ENCODE measurements at regions not wholly inside any gene's neighbourhood (a gene's known extent, or its start where the extent isn't known, plus 50 kb on each side); places are given as distances from the start of the nearest gene placed in this dataset.

DNA sequence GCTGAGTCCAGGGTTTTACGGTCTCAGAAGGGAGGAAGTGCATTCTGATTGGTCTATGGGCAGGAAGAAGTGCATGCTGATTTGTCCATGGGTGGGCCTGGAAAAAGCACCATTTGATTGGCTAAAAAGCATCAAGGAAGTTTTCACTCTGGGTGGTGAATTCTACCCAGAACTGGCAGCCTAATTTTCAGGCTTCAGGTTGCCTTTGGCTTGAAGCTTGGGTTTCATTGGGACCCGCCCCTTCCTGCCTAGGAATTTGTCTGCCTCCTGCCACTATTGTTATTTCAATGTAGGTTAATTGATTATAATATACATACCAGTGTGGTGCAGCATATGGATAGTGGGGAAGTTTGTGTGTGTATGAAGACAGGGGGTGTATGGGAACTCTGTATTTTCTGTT, 1355.9 kb downstream of the SI start (continued):
- no peak for TF ChIP-seq MCM7 (IDR thresholded peaks at IDR 0.05)
- TF ChIP-seq, protein P1, sequence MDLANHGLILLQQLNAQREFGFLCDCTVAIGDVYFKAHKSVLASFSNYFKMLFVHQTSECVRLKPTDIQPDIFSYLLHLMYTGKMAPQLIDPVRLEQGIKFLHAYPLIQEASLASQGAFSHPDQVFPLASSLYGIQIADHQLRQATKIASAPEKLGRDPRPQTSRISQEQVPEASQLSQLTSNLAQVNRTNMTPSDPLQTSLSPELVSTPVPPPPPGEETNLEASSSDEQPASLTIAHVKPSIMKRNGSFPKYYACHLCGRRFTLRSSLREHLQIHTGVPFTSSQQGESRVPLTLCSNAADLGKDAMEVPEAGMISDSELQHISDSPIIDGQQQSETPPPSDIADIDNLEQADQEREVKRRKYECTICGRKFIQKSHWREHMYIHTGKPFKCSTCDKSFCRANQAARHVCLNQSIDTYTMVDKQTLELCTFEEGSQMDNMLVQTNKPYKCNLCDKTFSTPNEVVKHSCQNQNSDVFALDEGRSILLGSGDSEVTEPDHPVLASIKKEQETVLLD (IDR thresholded peaks at IDR 0.05): no peak

DNA sequence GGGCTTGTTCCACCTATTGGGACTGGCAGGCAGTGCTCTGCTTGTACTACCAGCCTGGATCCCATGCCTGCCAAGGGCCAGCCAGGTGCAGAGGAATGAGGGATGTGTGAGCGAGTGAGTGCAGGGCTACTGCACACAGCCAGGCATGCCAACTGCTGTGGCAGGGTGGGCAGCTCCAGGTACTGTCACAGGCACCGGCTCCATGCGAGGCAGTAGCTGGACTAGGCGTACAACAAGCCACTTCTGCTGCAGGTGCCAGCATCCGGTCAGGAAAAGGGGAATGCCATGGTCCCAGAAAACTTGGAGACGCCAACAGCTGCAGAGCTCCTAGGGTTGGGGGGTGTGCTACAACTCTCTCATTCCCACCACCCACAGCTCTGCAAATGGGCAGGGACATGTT, 1356.7 kb downstream of the SI start:
- Histone ChIP-seq H4K20me1 (replicated peaks; ENCODE audit: control insufficient read depth, insufficient read depth, low read length) (no peaks in the 10 kb centered on the region), H3K36me3 (ENCODE audit: control insufficient read depth, insufficient read depth, low read length) (no peaks in the 10 kb centered on the region), H3K9me1 (ENCODE audit: control insufficient read depth, insufficient read depth, low read length) (no peaks in the 10 kb centered on the region), H3K9me3 (replicated peaks; ENCODE audit: control insufficient read depth, insufficient read depth, low read depth, low read length) (no peaks in the 10 kb centered on the region; the same call in 1 of the 2 replicates), H3K79me2 (ENCODE audit: control insufficient read depth, insufficient read depth, low read length) (no peaks in the 10 kb centered on the region), H3K27me3 (ENCODE audit: control insufficient read depth in 2 of 2, insufficient read depth in 2 of 2, low read length in 2 of 2) (no peaks in the 10 kb centered on the region), H3K9ac (ENCODE audit: insufficient read depth in 1 of 2, low read depth in 2 of 2, low read length in 2 of 2) (no peak overlapping the region), H2AFZ (ENCODE audit: low read depth, low read length) (no peak overlapping the region), H3K27ac (ENCODE audit: extremely low read depth, low read depth, low read length) (no peak overlapping the region), H3K4me2 (ENCODE audit: insufficient read depth, low read length) (no peak overlapping the region), H3K4me1 (replicated peaks in 1 of 2; ENCODE audit: control insufficient read depth in 2 of 2, insufficient read depth in 2 of 2, low read length in 2 of 2) (no peaks in the 10 kb centered on the region), H3K4me3 (no peak overlapping the region)
- ChIA-PET POLR2A (no interaction called here), CTCF (ENCODE audit: low intra/inter-chr PET ratio) (no interaction called here)
- intact Hi-C loops (cut with micrococcal nuclease): no loop called here
- in situ Hi-C loops (cut with MboI): no loop called here
- no TSS peak for BruUV-seq (replicated peaks)
- no peak for TF ChIP-seq ZNF146 (CRISPR knock-in tag; IDR thresholded peaks at IDR 0.05; ENCODE audit: unreplicated experiment)
- TF ChIP-seq RBM15 (IDR thresholded peaks at IDR 0.05; ENCODE audit: insufficient read depth, low read length): no peak
- TF ChIP-seq STAT5A (IDR thresholded peaks at IDR 0.05; ENCODE audit: borderline replicate concordance, low read length): no peak
- WGBS (ENCODE audit: insufficient coverage, low coverage, missing lambda C conversion rate): 27% methylated on average over 6 of the region's 6 CpGs
- ATAC-seq (no peak), FAIRE-seq (no peak), DNase-seq (ENCODE audit: extremely low read depth in 1 of 4, low spot score in 3 of 4) (no peak)
